GM04503 (cell line): ENCODE measurements at regions not wholly inside any gene's neighbourhood (a gene's known extent, or its start where the extent isn't known, plus 50 kb on each side); places are given as distances from the start of the nearest gene placed in this dataset.

Experiments used
- DNase-seq: peaks from one replicate; pipeline ENCODE4 v3.0.0-alpha.2; 2012; ENCODE audit warnings: low read depth

- no peak for DNase-seq
Measured at GRCh38 chr1:91575909-91576519, 75.4 kb downstream of the CDC7 start.

DNA sequence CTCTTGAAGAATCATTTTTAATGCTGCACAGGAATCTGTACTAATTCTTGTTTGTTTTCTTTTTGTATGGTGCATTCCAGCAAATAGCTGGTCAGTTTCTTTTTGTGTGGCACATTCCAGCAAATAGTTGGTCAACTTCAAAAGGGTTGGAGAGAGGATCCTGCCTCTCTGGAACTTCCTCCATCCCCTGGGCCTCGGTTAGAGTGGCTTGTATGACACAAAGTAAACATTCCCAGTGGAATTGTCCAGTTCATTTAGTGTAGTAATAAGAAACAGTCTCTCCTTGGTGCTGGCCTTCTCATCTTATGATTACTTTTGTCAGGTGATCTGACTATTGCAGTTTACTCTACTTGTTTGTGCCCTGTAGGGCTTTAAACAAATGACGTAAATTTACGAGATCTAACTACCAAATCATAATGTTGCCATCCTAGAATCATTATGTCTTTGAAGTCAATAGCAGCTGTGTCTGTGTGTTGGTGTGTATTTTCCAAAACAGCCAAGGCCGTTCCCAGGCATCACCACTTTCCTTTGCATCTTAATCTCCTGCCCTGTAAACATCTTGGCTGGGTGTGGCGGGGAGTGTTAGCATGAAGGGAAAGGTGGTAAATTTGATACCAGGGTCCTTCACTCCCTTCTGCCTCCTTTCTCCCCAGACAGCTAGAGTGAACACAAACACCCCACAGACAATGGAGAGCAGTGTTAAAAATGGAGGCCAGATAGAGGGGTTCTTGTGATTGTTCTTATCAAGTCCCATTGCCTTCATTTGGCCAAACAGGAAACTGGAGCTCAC, 77.9 kb downstream of the CDC7 start:
- no peak for DNase-seq

DNA sequence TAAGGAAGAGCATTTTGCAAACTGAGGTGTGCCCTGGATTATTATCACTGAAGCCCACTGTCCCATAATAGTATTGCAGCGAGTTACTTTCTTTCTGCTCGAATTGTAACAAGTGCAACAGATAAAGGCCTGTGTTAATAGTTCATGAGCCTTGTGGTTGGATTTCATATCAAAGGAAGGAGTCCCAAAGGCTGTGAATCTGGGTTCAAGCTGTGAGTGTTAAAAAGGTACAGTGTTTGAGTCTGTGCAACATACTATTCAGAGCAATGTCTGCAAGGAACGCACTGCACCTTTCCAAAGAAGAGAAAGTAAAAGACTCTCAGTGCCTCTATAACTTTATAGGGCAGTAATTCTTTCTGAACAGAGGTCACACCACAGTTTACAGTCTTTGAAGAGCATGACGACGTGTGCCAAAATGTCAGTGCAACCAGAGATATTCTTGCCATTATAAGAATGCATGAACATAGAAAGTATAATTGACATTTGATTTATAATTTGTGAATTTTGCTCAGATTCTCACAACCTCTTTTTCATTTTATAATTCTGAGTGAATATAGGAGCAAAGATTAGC, 79.1 kb downstream of the CDC7 start:
- DNase-seq: no peak

DNA sequence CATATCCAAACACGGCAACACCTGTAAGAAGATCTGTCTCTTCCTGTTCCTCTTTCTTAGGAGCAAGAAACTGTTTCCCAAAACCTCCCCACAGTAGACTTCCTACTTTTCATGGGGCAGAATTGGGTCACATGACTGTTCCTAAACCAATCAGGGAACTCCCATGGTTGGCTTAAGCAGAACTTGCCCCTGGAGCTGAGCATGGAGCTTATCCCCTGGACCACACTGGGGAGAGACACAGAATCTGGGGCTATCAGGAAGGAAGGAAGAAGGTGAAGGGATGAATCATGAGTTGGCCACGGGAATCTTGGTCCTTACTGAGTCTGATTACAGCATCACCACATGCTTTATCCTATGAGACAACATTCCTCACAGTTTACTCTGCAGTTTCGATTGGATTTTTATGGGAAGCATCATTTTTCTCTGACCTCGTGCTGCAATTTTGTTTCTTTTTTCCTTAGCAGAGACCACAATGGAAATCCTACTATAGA, 81.8 kb downstream of the CDC7 start:
- DNase-seq: peak; percentile 94

DNA sequence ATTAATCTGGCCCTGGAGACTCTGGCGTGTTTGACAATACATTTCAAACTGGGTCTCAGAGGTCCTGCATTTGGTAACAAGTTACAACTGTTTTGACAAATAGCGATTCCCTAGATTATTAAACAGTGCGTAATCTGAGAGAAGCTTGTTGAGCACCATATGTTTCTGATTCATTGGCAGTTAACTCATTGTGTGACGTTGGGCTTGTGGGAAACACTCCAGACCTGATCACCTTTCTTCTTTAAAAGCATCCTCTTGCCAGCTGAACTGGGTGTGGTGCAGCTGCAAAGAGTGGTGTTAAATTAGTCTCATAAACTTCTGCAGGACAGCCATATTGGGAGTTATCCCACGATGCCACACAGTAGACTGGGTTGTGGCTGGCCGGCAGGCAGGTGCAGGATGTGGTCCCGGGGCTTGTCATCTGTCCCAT, 82.7 kb downstream of the CDC7 start:
- peak; percentile 56 for DNase-seq

DNA sequence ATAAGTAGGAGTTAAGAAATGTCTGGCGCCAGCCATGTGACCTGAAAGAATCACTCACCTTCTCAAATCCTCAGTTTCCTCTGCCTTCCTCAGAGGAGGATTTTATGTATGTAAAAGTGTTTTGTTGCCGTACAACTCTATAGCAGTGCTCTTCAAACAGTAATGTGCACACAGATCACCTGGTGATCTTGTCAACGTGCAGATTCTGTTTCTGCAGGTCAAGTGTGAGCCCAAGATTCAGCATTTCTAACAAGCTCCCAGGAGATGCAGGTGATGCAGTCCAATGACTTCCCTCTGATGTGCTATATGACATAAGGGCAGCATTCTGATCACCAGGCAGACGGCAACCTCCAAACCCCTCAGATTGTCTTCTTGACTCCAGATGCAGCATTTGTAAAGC, 83.7 kb downstream of the CDC7 start:
- DNase-seq: no peak

DNA sequence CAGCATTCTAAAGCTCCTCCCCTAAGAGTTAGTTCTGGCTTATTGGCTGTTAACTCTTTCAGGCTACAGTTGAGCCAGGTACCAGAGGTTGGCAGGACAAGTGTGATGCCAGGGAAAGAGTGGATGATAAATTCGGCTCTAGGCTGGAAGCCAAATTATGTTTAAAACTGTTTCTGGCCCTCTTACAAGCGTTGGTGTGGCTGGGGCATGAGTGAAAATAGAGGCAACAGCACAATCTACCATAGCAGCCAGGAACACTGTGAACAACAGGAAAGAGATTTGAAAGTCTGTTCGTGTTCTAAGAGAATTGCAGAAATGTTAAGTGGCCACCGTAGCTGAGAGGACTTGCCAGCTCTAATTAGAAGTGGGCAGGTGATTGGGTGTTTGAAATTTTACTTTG, 84.2 kb downstream of the CDC7 start:
- no peak for DNase-seq

- no peak for DNase-seq
Measured at GRCh38 chr1:91585502-91585901, 84.9 kb downstream of the CDC7 start.

DNA sequence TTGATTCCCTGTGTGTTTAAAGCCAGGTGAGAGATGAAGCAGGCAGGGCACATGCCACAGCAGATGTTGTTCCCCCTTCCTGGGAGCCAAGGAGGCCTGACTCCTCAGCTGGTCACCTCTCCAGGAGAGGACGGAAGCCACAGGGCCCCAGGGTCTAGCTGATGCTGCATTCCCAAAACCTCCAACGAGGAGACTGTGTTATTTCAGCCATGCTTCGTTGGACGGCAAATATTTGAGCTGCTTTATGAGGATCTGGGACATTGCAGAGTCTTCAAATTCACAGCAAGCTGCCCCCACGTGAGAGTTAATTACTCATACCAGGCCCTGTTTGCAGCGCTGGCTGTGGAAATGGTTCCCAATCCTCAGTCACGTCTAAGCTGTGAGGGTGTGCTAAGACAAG, 85.3 kb downstream of the CDC7 start:
- no peak for DNase-seq

- DNase-seq: no peak
Measured at GRCh38 chr1:91589437-91589836, 88.8 kb downstream of the CDC7 start.

- DNase-seq: no peak
Measured at GRCh38 chr1:91591175-91591974, 90.7 kb downstream of the CDC7 start.

GRCh38 chr1:91592716-91593477, 92.2 kb downstream of the CDC7 start:
- no peak for DNase-seq

- no peak for DNase-seq
Measured at GRCh38 chr1:91594383-91595055, 93.9 kb downstream of the CDC7 start.

GRCh38 chr1:91596474-91596873, 95.8 kb downstream of the CDC7 start:
- DNase-seq: no peak

- DNase-seq: no peak
Measured at GRCh38 chr1:91597215-91597614, 96.6 kb downstream of the CDC7 start.

GRCh38 chr1:91600431-91601337, 100.0 kb downstream of the CDC7 start:
- no peak for DNase-seq

GRCh38 chr1:91601554-91602376, 101.1 kb downstream of the CDC7 start:
- DNase-seq: no peak

DNA sequence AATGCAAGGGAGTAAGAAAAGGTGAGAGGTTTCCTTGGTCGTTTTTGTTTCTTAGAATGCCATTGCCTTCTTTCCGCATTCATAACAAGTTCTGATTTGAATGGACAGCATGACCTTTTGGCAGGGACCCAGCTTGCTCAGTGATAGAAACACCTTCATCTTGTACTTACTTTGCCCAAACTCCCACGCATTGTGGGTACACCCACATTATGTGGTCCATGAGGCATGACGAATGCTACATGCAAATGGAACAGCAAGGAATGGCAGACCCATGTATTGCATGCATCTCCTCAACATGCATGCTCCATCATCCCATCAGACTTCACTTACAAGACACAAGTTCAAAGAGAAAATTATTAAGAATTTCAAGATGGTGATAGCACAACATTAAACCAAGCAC, 102.8 kb downstream of the CDC7 start:
- DNase-seq: no peak

GRCh38 chr1:91604632-91605031, 104.0 kb downstream of the CDC7 start:
- no peak for DNase-seq
